Suprapubic skin (tissue), 4 donors: ENCODE measurements at regions not wholly inside any gene's neighbourhood (a gene's known extent, or its start where the extent isn't known, plus 50 kb on each side); places are given as distances from the start of the nearest gene placed in this dataset.

ENCODE experiments used
- DNase-seq, 2 donors: peaks; one replicate each; pipeline ENCODE4 v3.0.0-alpha.2; 2019; ENCODE audit warnings: low spot score in 2 of 2
- H3K27ac ChIP-seq: fragments of 200-600 bp; sonication (generic); one replicate; pipeline ENCODE4 v1.5.1; 2019
- H3K27me3 ChIP-seq: fragments of 200-600 bp; sonication (generic); one replicate; pipeline ENCODE4 v1.5.1; 2019
- H3K36me3 ChIP-seq: fragments of 200-600 bp; sonication (generic); one replicate; pipeline ENCODE4 v1.5.1; 2019
- H3K4me1 ChIP-seq: fragments of 200-600 bp; sonication (generic); one replicate; pipeline ENCODE4 v1.5.1; 2019
- H3K4me3 ChIP-seq: fragments of 200-600 bp; sonication (generic); one replicate; pipeline ENCODE4 v1.5.1; 2019; ENCODE audit warnings: mild to moderate bottlenecking
- H3K9me3 ChIP-seq: fragments of 200-600 bp; sonication (generic); one replicate; pipeline ENCODE4 v1.5.1; 2019
- CTCF ChIP-seq, 2 donors: fragments of 200-600 bp in 1 of 2; fragments of 450-650 bp in 1 of 2; sonication (generic) in 1 of 2; IDR thresholded peaks; one replicate each; pipeline ENCODE4 v1.5.1; 2016 to 2019; ENCODE audit warnings: antibody characterized with exemption in 2 of 2, mild to moderate bottlenecking in 1 of 2, moderate library complexity in 1 of 2
- EP300 ChIP-seq: sonication (generic); formaldehyde crosslinking; IDR thresholded peaks from one replicate; pipeline ENCODE4 v1.6.1; 2017; ENCODE audit warnings: antibody characterized with exemption
- POLR2A ChIP-seq, 2 donors: fragments of 450-650 bp; IDR thresholded peaks; one replicate each; pipeline ENCODE4 v1.6.1; 2017; ENCODE audit warnings: antibody characterized with exemption in 2 of 2, mild to moderate bottlenecking in 2 of 2, moderate library complexity in 2 of 2
- POLR2AphosphoS5 ChIP-seq, 3 donors: sonication (generic); formaldehyde crosslinking; IDR thresholded peaks; one replicate each; pipeline ENCODE4 v1.6.1; 2017; ENCODE audit warnings: antibody characterized with exemption in 3 of 3
- WGBS: methylation state at CpG from one replicate; pipeline ENCODE4 v1.1.5; 2018; 5-methylcytosine and 5-hydroxymethylcytosine counted together

GRCh38 chr20:52830598-52830997, 141.6 kb upstream of the TSHZ2 start:
- DNase-seq: no peak
- H3K27ac ChIP-seq: no peak overlapping the region
- H3K36me3 ChIP-seq: no peaks in the 10 kb centered on the region
- H3K9me3 ChIP-seq: peaks cover 6% of the 10 kb centered on the region
- no peaks in the 10 kb centered on the region for H3K4me1 ChIP-seq
- no peak for TF ChIP-seq CTCF (IDR thresholded peaks at IDR 0.05)
- TF ChIP-seq POLR2A (IDR thresholded peaks at IDR 0.05): no peak
- TF ChIP-seq EP300: no peak
- TF ChIP-seq POLR2AphosphoS5 (IDR thresholded peaks at IDR 0.05): no peak
- H3K4me3 ChIP-seq: no peak overlapping the region
- WGBS: 88% methylated on average over 4 of the region's 4 CpGs
- no peaks in the 10 kb centered on the region for H3K27me3 ChIP-seq

GRCh38 chr20:52829111-52829510, 143.0 kb upstream of the TSHZ2 start:
- H3K27me3 ChIP-seq: no peaks in the 10 kb centered on the region
- H3K9me3 ChIP-seq: peaks cover 6% of the 10 kb centered on the region
- DNase-seq: no peak
- H3K4me3 ChIP-seq: no peak overlapping the region
- no peaks in the 10 kb centered on the region for H3K36me3 ChIP-seq
- TF ChIP-seq CTCF (IDR thresholded peaks at IDR 0.05) (no peak), EP300 (no peak), POLR2AphosphoS5 (IDR thresholded peaks at IDR 0.05) (no peak), POLR2A (IDR thresholded peaks at IDR 0.05) (no peak)
- H3K4me1 ChIP-seq: no peaks in the 10 kb centered on the region
- H3K27ac ChIP-seq: no peak overlapping the region

GRCh38 chr20:52828199-52828598, 144.0 kb upstream of the TSHZ2 start:
- WGBS: 93% methylated on average over 1 of the region's 1 CpG
- TF ChIP-seq POLR2A (IDR thresholded peaks at IDR 0.05) (no peak), CTCF (IDR thresholded peaks at IDR 0.05) (no peak), EP300 (no peak), POLR2AphosphoS5 (IDR thresholded peaks at IDR 0.05) (no peak)
- DNase-seq: no peak
- no peak overlapping the region for H3K27ac ChIP-seq
- H3K4me1 ChIP-seq: no peaks in the 10 kb centered on the region
- no peaks in the 10 kb centered on the region for H3K27me3 ChIP-seq
- H3K9me3 ChIP-seq: peaks cover 6% of the 10 kb centered on the region
- no peaks in the 10 kb centered on the region for H3K36me3 ChIP-seq
- H3K4me3 ChIP-seq: no peak overlapping the region

GRCh38 chr20:52826722-52827121, 145.4 kb upstream of the TSHZ2 start:
- no peaks in the 10 kb centered on the region for H3K4me1 ChIP-seq
- TF ChIP-seq EP300 (no peak), POLR2AphosphoS5 (IDR thresholded peaks at IDR 0.05) (no peak), POLR2A (IDR thresholded peaks at IDR 0.05) (no peak)
- 84% methylated on average over 3 of the region's 3 CpGs for WGBS
- H3K9me3 ChIP-seq: peaks cover 6% of the 10 kb centered on the region
- H3K36me3 ChIP-seq: no peaks in the 10 kb centered on the region
- no peak overlapping the region for H3K27ac ChIP-seq
- no peak overlapping the region for H3K4me3 ChIP-seq
- H3K27me3 ChIP-seq: no peaks in the 10 kb centered on the region
- no peak for DNase-seq

- TF ChIP-seq CTCF (IDR thresholded peaks at IDR 0.05) (no peak), EP300 (no peak), POLR2AphosphoS5 (IDR thresholded peaks at IDR 0.05) (no peak), POLR2A (IDR thresholded peaks at IDR 0.05) (no peak)
- no peaks in the 10 kb centered on the region for H3K4me1 ChIP-seq
Measured at GRCh38 chr20:52826321-52826720, 145.8 kb upstream of the TSHZ2 start.

More at GRCh38 chr20:52826321-52826720, 145.8 kb upstream of the TSHZ2 start:
- H3K27me3 ChIP-seq: no peaks in the 10 kb centered on the region
- H3K4me3 ChIP-seq: no peak overlapping the region
- DNase-seq: no peak
- no peaks in the 10 kb centered on the region for H3K36me3 ChIP-seq
- H3K27ac ChIP-seq: no peak overlapping the region
- 95% methylated on average over 1 of the region's 1 CpG for WGBS
- H3K9me3 ChIP-seq: peaks cover 6% of the 10 kb centered on the region
